ENCODE measurements at regions not wholly inside any gene's neighbourhood (a gene's known extent, or its start where the extent isn't known, plus 50 kb on each side); places are given as distances from the start of the nearest gene placed in this dataset.
"Not testable (repeated sequence)": the region's sequence is repeated elsewhere in the genome, so short reads cannot be mapped to it uniquely, and the experiment has no call there.

- ChIA-PET POLR2A (no interaction called here), CTCF (no interaction called here)
- no peak overlapping the region for H3K4me3 ChIP-seq (ENCODE audit: low read depth, low read length)
- H3K36me3 ChIP-seq (ENCODE audit: control insufficient read depth, insufficient read depth, low read length): no peaks in the 10 kb centered on the region
- no peak overlapping the region for H3K4me3 Mint-ChIP-seq (ENCODE audit: unreplicated experiment)
- no peaks in the 10 kb centered on the region for H3K27me3 ChIP-seq (replicated peaks; ENCODE audit: control insufficient read depth, insufficient read depth, low read length)
- H3K27me3 Mint-ChIP-seq (ENCODE audit: insufficient read depth, unreplicated experiment): no peaks in the 10 kb centered on the region
- no TSS peak for BruUV-seq (replicated peaks)
- H3K4me1 ChIP-seq: peaks cover 11% of the 10 kb centered on the region; the same call in 1 of the 2 replicates
- intact Hi-C loops (cut with micrococcal nuclease; ENCODE audit: unreplicated experiment): no loop called here
- TF ChIP-seq CTCF (IDR thresholded peaks at IDR 0.05; ENCODE audit: insufficient read depth in 1 of 2, low read depth in 1 of 2, low read length in 1 of 2, severe bottlenecking in 1 of 2, unreplicated experiment in 1 of 2): no peak
- H3K9me3 Mint-ChIP-seq (ENCODE audit: unreplicated experiment): no peaks in the 10 kb centered on the region
- H3K36me3 Mint-ChIP-seq (ENCODE audit: insufficient read depth, unreplicated experiment): no peaks in the 10 kb centered on the region
- DNase-seq: no peak
- H3K9me3 ChIP-seq: no peaks in the 10 kb centered on the region
- peaks cover 6% of the 10 kb centered on the region for H3K4me1 Mint-ChIP-seq (ENCODE audit: low read depth, unreplicated experiment)
- no peak overlapping the region for H3K27ac Mint-ChIP-seq (ENCODE audit: unreplicated experiment)
These were observed 486.6 kb downstream of the USP25 start for GRCh38 chr21:16216288-16216962.

- no peak overlapping the region for H3K4me3 Mint-ChIP-seq (ENCODE audit: unreplicated experiment)
These were observed 489.0 kb downstream of the USP25 start for GRCh38 chr21:16218682-16219343.

GRCh38 chr21:16224756-16225155 is 495.0 kb downstream of the USP25 start:
- H3K27ac Mint-ChIP-seq (ENCODE audit: unreplicated experiment); H3K4me3 Mint-ChIP-seq (ENCODE audit: unreplicated experiment); H3K27me3 Mint-ChIP-seq (ENCODE audit: insufficient read depth, unreplicated experiment); H3K27me3 ChIP-seq (replicated peaks; ENCODE audit: control insufficient read depth, insufficient read depth, low read length); BruUV-seq (replicated peaks); intact Hi-C loops (cut with micrococcal nuclease; ENCODE audit: unreplicated experiment); CTCF ChIA-PET; H3K4me1 ChIP-seq; POLR2A ChIA-PET; H3K36me3 ChIP-seq (ENCODE audit: control insufficient read depth, insufficient read depth, low read length); DNase-seq; H3K9me3 ChIP-seq; H3K36me3 Mint-ChIP-seq (ENCODE audit: insufficient read depth, unreplicated experiment); H3K4me1 Mint-ChIP-seq (ENCODE audit: low read depth, unreplicated experiment); H3K4me3 ChIP-seq (ENCODE audit: low read depth, low read length): not testable (repeated sequence)
- H3K9me3 Mint-ChIP-seq (ENCODE audit: unreplicated experiment): peaks cover 22% of the 10 kb centered on the region

More at GRCh38 chr21:16218682-16219343, 489.0 kb downstream of the USP25 start:
- no peak overlapping the region for H3K27ac Mint-ChIP-seq (ENCODE audit: unreplicated experiment)
- no peaks in the 10 kb centered on the region for H3K36me3 Mint-ChIP-seq (ENCODE audit: insufficient read depth, unreplicated experiment)
- Histone ChIP-seq H3K36me3 (ENCODE audit: control insufficient read depth, insufficient read depth, low read length) (no peaks in the 10 kb centered on the region), H3K27me3 (replicated peaks; ENCODE audit: control insufficient read depth, insufficient read depth, low read length) (no peaks in the 10 kb centered on the region), H3K9me3 (no peaks in the 10 kb centered on the region), H3K4me1 (peaks cover 11% of the 10 kb centered on the region; the same call in 1 of the 2 replicates), H3K4me3 (ENCODE audit: low read depth, low read length) (no peak overlapping the region)
- ChIA-PET CTCF (no interaction called here), POLR2A (no interaction called here)
- no peaks in the 10 kb centered on the region for H3K9me3 Mint-ChIP-seq (ENCODE audit: unreplicated experiment)
- no peaks in the 10 kb centered on the region for H3K4me1 Mint-ChIP-seq (ENCODE audit: low read depth, unreplicated experiment)
- no peak for DNase-seq
- no peak for TF ChIP-seq CTCF (IDR thresholded peaks at IDR 0.05; ENCODE audit: insufficient read depth in 1 of 2, low read depth in 1 of 2, low read length in 1 of 2, severe bottlenecking in 1 of 2, unreplicated experiment in 1 of 2)
- BruUV-seq (replicated peaks): no TSS peak
- intact Hi-C loops (cut with micrococcal nuclease; ENCODE audit: unreplicated experiment): no loop called here
- no peaks in the 10 kb centered on the region for H3K27me3 Mint-ChIP-seq (ENCODE audit: insufficient read depth, unreplicated experiment)
